ENCODE measurements at regions not wholly inside any gene's neighbourhood (a gene's known extent, or its start where the extent isn't known, plus 50 kb on each side); places are given as distances from the start of the nearest gene placed in this dataset.

DNA sequence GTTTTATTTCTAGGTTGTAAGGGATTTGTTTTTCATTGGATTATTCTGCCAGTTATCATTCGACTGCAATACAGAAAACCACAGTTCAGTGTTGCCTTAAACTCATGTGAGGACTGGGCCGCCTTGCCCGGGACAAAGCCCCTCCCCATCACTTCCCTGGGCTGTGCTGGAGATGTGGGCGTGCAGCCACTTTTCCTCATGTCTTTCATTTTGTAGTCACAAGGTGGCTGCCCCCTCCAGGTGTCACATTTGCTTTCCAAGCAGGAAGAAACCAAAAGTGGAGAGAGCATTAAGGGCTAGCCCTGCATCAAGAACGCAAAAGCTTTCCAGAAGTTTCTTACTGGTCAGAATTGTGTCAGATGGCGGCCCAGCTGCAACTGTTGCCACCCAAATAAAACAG is 492.5 kb upstream of the ID2 start:
- DNase-seq: no peak

DNA sequence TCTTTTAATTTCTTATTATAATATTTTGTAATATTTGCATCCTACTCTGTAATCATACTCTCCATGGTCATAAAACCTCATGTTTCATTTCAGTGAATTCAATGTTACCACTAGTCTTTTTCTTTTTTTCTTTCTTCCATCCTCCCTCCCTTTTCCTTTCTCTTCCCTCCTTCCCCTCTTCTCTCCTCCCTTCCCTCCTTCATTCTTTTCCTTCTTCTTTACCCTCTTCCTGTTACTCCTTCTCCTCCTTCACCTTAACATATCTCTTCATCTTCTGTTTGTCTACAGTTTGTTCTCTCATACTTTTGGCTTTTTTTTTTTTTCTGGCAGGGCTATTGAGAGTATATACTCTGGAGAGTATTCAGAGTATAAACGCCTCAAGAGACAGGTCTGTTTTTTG is 491.6 kb upstream of the ID2 start:
- DNase-seq: no peak

DNA sequence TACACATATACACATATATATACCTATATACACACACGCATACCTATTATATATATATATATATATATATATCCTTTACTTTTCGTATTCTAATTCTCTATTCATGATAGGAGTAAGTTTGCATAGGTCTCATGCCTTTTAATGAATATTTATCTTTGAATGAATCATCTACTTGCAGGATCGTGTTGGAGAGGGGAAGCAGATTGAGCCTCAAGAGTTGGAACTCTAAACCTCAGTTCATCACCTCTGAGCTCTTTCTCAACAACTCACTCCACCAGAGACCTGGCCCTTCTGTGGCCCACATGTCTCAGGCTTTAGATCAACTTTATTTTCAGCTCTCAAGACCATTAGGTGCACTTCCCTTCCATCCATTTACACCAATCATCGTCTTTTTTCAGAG is 490.4 kb upstream of the ID2 start:
- DNase-seq: no peak

DNA sequence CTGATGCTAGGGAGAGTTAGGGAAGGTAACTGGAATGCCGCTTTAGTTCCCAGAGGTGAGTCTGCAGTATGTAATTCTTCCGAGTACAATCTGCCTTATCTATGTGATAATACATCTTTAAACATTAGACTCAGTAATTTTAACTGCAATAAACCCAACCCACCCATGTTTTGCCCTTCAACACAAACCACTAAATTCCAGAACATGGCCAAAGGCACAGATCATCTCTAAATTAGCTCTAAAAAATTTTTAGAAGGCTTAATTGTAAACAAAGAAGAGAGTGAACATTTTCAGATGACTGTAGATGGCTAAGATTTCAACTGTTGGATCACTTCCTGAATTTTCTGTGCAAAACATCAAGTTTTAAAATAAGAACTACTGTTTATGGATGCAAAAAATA is 488.7 kb upstream of the ID2 start:
- no peak for DNase-seq

DNA sequence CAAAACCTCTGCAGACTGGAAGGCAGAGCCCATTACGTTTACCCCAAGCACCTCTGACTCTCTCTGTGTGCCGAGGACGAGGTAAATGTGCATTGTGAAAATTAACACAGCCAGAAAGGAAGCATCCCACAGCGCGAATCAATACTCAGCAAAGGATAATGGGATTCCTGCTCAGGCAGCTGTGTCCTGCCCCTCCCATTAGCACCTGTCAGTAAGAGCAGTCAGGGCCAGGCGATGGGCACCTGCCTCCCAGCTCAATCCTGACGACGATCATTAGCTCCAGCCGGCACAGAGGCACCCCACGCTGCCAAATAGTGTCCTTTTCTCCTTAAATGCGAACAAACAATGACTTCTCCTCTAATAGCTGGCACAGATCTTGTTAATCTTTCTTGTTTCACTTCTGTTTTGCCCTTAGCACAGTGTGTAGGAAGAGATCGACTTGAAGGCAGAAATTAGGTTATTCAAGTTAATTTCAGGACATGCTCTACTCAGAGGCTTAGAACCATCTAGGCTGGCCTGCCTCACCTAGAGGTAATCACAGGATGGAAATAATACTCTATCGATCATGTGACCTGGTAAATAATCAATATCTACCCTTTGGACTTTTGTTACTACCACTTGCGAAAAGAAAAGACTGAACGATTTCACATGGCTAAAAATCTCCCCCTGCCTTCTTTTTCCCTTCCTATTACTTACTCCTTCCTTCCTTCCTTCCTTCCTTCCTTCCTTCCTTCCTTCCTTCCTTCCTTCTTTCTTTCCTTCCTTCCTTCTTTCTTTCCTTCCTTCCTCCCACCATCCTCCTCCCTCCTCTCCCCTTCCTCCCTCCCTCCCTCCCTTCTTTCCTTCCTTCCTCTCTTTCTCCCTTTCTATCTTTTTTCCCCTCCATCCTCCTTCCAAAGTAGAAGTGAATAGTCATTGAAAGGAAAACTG is 487.9 kb upstream of the ID2 start:
- DNase-seq: peak in 3 of 51 donors; percentile 4 to 8 (median 5)

DNA sequence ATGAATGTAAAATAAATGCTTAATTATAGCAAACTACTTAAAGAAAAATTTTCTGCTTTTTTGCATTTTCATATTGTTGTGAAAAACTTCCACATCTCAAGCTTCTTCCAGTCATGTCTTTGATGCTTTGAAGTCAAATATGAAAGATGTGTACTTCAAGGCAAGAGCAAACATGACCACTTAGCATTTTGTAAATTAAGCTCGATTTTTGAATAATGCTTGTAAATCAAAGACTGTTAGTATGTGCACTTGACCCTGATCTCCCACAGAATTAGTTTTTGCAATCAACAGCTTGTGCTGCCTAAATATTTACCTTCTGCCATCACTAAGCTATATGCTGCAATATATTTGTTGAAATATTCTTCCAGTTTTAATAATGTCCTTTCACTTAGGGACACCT is 486.1 kb upstream of the ID2 start:
- DNase-seq: no peak

DNA sequence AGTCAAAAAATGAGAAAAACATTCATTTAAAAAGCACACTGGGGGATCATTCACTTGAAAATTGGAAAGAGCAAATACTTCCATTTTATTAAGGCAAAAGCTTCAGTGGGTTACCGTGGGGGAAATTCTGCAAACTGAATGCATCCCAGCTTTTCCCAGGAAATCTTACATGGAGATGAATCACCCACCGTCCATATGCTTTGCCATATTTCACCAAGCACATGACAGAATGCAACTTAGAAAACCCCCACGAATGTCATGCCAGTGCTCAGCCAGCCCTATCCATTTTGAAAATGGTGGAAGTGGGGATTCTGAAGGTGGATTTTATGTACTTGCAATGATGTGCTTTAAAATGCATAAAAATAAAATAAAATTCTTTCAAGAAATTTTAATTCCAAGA is 485.5 kb upstream of the ID2 start:
- no peak for DNase-seq

DNA sequence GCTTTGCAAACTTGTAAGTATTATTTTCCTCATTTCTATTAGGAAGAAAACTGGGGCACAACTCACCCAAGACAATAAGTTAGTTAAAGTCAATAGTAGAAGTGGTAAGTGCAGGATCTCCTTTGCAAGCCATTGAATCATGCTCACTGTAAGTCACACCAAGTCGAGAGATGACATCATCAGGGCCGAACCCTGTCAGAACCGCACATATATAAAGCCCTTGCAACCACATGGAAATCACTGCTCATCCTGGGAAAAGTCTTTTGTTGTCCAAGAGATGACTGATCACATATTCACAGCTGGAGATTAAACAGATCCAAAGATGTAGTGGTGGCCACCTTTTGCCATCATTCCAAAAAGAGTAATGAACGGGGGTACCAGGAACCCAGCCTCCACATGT is 484.8 kb upstream of the ID2 start:
- DNase-seq: no peak

DNA sequence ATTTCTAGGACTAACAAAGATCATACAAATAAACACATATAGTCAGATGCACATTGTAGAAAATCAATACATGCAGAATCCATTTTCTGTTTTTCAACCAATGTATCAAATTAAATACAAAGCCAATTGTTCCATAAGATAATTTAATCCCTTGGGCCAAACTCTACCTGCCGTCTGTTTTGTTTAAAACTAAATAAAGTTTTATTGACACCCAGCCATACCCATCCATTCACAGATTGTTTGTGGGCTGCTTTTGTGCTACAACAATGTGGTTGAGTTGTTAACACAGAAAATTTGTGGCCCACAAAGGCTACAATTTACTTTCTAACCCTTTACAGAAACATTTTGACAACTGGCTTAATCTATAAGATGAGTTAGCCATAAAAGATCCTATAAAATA is 484.0 kb upstream of the ID2 start:
- DNase-seq: no peak

DNA sequence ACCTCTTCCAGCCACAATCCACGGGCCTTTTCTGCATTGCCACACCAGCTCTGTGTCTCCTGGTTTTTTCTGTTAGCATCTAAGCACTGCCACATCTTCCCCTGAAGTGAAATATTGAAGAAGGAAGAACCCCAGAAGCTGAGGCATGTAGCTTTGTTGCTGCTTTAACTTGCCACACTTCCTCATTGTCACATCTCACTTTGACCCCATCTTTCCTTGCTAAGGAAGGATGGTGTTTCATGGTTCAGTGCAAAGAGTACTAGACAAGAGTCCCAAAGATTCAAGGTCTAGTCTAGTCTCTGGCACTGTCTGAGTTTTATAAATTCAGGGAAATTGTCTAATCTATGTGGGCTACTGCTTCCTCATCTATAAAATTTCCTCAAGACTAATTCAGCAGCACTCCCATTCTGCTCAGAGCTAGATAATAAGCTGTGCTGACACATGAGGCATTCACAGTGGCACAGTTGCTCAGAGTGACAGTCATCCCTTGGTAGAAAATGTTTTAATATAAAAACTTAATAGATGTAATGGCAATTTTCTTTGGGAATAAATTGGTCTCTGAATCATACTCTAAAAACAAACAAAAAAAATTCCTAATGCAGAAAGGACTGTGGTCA is 483.0 kb upstream of the ID2 start:
- DNase-seq: no peak

DNA sequence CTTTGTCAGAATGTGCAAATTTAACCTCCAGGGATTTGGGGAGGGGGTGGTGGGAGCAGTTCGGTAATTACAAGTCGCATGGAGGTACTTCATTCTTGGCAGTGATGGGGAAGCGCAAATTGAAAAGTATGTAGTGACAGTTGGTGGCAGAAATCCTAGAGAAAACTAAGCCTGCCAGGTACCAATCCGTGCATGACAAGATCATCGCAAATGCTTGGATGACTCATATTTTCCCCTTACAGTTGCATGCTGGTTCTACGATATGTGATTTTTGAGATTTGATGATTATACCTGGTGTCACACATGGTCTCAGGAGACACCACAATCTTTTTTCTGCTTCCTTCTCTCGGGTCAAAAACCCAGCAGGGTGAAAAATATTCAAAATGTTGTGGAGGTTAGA is 479.7 kb upstream of the ID2 start:
- DNase-seq: no peak

DNA sequence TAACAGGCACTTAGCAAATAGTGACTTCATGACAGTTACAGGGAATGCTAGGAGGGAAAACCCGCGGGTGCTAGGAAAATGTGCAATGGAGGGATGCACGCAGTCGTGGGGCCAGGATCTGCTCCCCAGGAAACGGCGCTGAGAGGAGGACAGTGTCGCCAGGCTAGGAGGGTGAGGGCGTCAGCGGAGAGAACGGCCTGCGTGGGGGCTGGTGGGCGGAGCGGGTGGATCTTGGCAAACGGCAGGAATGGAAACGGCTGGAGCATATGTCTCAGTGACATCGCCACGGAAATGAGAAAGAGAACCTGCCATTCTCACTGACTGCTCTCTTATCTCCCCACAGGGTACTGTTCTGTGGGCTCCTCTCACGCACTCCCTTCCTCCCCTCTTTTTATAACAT is 478.5 kb upstream of the ID2 start:
- no peak for DNase-seq

DNA sequence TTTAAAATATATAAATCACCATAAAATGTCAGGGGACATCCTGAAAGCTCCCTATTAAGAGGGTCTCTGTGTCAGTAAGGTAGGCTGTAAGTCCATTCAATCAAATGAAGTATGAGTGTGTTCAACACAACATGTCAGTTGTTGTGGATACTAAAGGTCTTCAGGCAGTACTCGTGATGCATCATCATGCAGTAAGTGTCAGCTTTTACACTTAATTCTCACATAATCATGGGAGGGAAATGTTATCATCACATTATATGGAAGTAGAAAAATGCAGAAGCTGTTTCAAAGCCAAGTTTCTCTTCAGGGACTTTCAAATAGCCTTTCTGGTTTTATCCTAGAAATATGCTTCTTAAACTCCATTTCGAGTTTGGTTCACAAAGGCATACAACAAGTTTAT is 477.1 kb upstream of the ID2 start:
- DNase-seq: no peak

DNA sequence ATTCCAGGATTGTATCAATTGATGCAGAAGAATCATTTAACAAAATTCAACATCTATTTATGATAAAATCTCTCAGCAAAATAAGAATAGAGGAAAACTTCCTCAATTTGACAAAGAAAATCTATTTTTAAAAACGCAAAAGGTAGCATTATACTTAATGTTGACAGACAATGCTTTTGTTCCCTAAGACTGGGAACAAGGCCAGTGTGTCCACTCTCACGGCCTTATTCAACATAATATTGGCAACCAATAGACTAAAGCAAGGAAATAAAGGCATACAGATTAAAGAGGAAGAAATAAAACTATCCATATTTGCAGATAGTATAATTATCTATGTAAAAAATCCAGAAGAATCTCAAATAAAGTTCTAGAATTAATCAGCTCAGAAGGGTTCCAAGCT is 472.4 kb upstream of the ID2 start:
- no peak for DNase-seq

DNA sequence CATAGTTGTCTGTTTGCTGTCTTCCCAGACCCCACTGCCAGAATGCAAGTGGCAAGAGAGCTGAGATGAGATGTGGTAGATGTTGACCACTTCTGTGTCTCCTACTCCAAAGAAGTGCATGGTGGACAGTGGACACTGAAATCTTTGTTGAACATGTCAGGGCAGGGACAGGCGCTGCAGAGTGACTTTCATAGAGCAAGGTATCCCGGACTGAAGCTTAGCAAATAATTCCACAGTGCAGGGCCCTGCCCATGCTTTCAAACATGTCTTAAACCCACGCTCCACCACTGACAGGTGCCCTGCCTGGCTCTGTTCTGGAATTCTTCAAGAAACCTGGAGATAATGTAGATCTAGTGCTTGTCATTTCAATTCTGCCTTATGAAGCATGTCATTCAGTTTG is 470.5 kb upstream of the ID2 start:
- no peak for DNase-seq

DNA sequence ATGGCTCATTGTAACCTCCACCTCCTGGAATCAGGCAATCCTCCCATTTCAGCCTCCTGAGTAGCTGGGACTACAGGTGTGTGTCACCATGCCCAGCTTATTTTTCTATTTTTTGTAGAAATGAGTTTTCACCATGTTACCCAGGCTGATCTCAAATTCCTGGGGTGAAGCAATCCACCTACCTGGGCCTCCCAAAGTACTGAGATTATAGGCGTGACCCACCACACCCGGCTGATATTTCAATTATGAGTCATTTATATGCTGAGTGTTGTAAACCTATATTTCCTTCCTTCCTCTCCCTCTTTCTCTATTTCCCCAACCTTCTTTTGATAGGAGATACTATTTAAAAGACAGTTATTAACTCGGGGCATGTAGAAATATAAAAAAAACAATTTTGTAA is 469.6 kb upstream of the ID2 start:
- DNase-seq: no peak

DNA sequence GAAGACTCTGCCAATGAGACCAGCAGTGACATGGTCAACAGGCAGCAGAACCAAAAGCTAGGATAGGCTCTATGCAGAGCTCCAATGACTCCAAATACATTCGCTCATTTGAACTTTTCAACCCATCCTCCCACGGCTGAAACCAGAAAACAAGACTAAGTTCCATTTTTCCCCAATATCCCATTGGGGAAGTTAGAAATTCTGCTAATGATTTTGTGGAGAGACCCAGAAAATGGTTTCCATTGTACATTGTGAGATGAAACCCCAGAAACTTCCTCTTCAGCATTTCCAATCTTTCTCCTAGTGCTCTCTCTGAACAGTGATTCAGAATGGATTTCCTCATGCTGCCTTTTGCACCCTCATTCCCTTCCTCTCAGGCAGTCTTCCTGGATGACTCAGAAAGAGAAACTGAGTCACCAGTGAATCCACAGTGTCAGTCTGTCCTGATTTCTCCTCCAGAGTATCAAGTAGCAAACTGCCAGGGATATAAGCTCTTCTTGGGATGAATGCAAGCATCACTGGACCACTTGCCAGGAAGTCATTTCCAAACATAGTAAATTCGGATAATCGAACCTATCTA is 467.7 kb upstream of the ID2 start:
- no peak for DNase-seq

DNA sequence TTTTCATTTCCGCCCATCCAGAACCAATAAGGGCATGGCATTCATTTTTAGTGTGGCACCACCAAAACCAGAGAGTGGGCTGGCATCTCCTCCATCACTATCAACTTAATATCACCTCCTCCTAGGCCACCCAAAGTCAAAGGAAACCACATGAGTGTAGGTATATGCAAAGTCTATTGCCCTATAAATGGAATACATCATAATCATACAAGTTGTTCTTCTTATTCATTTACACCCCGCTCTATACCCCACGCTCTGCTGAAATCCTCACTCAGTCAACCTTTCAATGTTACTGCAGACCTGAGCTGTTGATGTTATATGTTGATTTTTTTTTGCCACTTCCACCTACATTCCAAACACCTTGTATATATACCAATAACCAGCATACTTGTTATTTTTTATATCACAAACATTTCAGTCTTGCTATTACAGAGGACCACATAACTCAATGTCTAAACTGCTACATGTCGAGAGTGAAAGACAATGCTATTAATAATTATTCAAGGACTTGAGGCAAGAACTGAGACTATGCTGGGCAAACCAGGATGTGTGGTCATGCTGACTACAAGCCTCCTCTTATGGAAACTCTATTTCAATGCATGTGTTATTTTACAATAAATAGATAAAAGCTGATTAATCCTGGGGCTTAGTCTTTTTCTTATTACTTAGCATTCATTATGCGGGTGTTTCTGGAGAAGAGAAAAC is 466.5 kb upstream of the ID2 start:
- DNase-seq: no peak

DNA sequence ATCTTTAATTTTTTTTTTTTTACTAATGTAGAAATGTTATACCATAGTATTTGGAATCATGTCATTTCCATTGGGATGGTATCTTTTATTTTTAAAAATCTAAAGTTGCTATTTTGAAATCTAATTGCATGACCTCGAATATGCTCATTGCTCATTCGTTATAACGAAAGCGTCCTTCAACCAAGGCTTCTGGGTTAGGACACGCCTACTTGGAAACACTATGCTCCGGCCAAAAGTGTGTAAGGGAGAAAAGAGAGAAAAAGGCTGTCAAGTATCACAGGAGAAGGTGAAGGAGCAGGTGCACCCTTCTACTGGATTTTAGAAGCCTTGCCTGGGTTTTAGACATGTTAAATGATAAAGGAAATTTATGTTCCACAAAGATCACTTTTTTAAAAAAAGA is 465.9 kb upstream of the ID2 start:
- DNase-seq: no peak

DNA sequence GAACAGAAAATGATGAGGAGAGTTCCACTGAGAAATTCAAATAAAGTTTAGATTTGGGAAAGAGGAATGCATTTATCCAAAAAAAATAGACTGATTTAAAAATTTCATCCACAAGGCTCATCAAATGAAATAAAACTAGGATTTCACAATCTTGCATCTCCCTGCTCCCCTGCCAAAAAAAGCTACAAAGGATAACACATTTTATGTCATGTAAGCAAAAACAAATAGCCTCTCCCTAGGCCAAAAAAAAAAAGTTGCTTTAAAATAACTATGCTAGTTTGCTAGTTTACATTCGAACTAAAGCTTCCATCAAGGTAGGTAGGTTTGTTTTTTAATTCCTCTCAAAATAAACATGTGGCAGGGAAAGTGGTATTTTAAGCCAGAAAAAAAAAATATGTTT is 465.5 kb upstream of the ID2 start:
- DNase-seq: no peak

DNA sequence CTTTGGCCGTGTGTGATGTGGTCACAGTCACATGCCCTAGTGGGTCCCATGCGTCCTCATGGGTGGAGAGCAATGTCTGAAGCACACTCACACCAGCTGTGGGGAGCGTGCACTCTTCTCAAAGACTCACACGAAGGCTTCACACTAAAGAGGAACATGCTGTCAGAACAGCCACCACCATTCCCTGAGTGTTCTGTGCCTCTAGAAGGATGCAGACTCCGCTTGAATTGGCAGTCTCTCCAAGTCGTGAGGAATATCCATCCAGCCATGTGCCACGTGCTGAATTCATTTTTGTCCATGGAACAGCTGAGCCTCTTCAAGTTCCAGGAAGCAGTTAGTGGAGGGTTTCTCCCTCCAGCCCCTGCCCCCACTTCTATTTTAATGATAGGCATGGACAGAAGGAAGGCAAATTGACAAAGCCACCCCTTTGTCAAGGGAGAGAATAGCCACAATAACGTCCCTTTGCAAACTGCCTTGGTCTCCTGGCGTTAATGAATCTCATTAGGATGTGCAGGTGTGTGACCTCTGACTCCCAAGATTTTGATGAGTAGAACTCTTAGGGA is 464.3 kb upstream of the ID2 start:
- no peak for DNase-seq

DNA sequence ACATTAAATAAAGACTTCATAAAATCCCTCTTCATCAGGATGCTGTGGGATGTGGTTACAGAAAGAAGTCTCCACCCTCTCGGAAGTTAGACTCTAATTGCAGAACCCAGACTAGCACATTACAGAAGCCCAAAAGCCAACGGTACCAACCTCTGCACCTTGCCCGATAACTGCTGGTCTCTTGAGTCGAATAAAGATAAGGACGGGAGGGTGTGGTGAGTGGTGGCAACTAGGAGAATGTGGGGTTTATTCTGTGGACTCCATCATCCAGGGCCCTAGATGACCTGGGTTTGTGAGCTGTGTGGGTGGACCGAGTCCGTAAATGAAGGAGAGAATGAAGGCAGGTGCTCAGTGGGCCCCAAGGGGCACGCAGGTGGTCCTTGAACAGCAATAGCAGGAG is 462.8 kb upstream of the ID2 start:
- DNase-seq: no peak

All from hypothalamus (tissue), 51 donors.